ENCODE measurements at regions not wholly inside any gene's neighbourhood (a gene's known extent, or its start where the extent isn't known, plus 50 kb on each side); places are given as distances from the start of the nearest gene placed in this dataset.
A peak's percentile ranks its signal among the peaks of the same experiment; 100 is the strongest.

DNA sequence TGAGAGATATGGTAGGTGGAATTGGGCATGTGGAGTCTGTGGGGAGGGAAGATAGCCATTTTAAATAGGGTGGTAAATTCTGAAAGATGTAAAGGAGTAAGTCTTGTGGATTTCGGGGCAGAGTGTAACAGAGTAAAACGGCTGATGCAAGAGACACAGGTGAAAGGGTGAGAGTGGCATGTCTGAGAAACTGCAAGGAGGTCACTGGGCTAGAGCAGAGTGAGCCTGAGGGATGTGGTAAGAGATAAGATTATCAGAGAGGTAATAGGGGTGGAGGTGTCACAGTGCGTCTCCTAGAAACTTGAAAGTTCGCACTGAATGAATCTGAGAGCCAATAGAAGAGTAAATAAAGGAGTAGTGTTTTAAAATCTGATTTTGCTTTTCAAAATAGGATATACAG lies 308.1 kb downstream of the EPM2A start:
- Mint-ChIP-seq H3K27me3 (ENCODE audit: insufficient read depth, low read depth, poor library complexity) (no peaks in the 10 kb centered on the region), H3K36me3 (ENCODE audit: low read depth) (no peaks in the 10 kb centered on the region), H3K27ac (peak overlapping the region; percentile 89), H3K4me3 (no peak overlapping the region), H3K4me1 (peaks cover 15% of the 10 kb centered on the region; the same call in 2 of the 3 replicates), H3K9me3 (no peaks in the 10 kb centered on the region)
- TF ChIP-seq EZH2phosphoT487 (IDR thresholded peaks at IDR 0.05; ENCODE audit: unreplicated experiment) (no peak), JUNB (IDR thresholded peaks at IDR 0.05; ENCODE audit: unreplicated experiment) (no peak), POLR2AphosphoS5 (IDR thresholded peaks at IDR 0.05; ENCODE audit: low read depth) (no peak), EZH2 (IDR thresholded peaks at IDR 0.05; ENCODE audit: low read depth, unreplicated experiment) (no peak), ZNF114 (CRISPR knock-in tag; IDR thresholded peaks at IDR 0.05) (no peak), STAT1 (IDR thresholded peaks at IDR 0.05; ENCODE audit: unreplicated experiment) (no peak), NANOG (IDR thresholded peaks at IDR 0.05; ENCODE audit: borderline replicate concordance) (no peak)
- TF ChIP-seq, protein P1, sequence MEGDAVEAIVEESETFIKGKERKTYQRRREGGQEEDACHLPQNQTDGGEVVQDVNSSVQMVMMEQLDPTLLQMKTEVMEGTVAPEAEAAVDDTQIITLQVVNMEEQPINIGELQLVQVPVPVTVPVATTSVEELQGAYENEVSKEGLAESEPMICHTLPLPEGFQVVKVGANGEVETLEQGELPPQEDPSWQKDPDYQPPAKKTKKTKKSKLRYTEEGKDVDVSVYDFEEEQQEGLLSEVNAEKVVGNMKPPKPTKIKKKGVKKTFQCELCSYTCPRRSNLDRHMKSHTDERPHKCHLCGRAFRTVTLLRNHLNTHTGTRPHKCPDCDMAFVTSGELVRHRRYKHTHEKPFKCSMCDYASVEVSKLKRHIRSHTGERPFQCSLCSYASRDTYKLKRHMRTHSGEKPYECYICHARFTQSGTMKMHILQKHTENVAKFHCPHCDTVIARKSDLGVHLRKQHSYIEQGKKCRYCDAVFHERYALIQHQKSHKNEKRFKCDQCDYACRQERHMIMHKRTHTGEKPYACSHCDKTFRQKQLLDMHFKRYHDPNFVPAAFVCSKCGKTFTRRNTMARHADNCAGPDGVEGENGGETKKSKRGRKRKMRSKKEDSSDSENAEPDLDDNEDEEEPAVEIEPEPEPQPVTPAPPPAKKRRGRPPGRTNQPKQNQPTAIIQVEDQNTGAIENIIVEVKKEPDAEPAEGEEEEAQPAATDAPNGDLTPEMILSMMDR (conservative IDR thresholded peaks at IDR 0.05; ENCODE audit: low read depth in 2 of 2), result no peak
- Histone ChIP-seq H2AFZ (0 out of 2 replicates have a peak overlapping the region, but pooled peaks have one; percentile 8), H3K4me3 (no peak overlapping the region), H3K27ac (ENCODE audit: low read depth) (no peak overlapping the region), H3K36me3 (ENCODE audit: insufficient read depth) (no peaks in the 10 kb centered on the region), H3K4me1 (ENCODE audit: insufficient read depth) (peaks cover 7% of the 10 kb centered on the region; the same call in 1 of the 2 replicates), H3K27me3 (ENCODE audit: insufficient read depth) (no peaks in the 10 kb centered on the region), H3K4me2 (no peak overlapping the region), H3F3A (replicated peaks; ENCODE audit: low read depth) (no peaks in the 10 kb centered on the region), H3K9me2 (ENCODE audit: insufficient read depth) (0 out of 2 replicates have a peak, but pooled peaks cover 3% of the 10 kb centered on the region), H3K79me2 (replicated peaks; ENCODE audit: insufficient read depth) (no peaks in the 10 kb centered on the region), H4K20me1 (replicated peaks; ENCODE audit: insufficient read depth) (no peaks in the 10 kb centered on the region)
- peak; percentile 59 for ATAC-seq
- peak; percentile 32 for DNase-seq (ENCODE audit: low spot score)

GRCh38 chr6:145428706-145429105 lies 306.6 kb downstream of the EPM2A start:
- H3F3A ChIP-seq (replicated peaks; ENCODE audit: low read depth), result no peaks in the 10 kb centered on the region
- ATAC-seq, result peak; percentile 87
- H3K27ac ChIP-seq (ENCODE audit: low read depth), result no peak overlapping the region
- TF ChIP-seq, protein P2, sequence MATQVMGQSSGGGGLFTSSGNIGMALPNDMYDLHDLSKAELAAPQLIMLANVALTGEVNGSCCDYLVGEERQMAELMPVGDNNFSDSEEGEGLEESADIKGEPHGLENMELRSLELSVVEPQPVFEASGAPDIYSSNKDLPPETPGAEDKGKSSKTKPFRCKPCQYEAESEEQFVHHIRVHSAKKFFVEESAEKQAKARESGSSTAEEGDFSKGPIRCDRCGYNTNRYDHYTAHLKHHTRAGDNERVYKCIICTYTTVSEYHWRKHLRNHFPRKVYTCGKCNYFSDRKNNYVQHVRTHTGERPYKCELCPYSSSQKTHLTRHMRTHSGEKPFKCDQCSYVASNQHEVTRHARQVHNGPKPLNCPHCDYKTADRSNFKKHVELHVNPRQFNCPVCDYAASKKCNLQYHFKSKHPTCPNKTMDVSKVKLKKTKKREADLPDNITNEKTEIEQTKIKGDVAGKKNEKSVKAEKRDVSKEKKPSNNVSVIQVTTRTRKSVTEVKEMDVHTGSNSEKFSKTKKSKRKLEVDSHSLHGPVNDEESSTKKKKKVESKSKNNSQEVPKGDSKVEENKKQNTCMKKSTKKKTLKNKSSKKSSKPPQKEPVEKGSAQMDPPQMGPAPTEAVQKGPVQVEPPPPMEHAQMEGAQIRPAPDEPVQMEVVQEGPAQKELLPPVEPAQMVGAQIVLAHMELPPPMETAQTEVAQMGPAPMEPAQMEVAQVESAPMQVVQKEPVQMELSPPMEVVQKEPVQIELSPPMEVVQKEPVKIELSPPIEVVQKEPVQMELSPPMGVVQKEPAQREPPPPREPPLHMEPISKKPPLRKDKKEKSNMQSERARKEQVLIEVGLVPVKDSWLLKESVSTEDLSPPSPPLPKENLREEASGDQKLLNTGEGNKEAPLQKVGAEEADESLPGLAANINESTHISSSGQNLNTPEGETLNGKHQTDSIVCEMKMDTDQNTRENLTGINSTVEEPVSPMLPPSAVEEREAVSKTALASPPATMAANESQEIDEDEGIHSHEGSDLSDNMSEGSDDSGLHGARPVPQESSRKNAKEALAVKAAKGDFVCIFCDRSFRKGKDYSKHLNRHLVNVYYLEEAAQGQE (IDR thresholded peaks at IDR 0.05; ENCODE audit: unreplicated experiment), result peak; percentile 7
- no peak for TF ChIP-seq JUNB (IDR thresholded peaks at IDR 0.05; ENCODE audit: unreplicated experiment)
- no peak overlapping the region for H2AFZ ChIP-seq
- H3K79me2 ChIP-seq (replicated peaks; ENCODE audit: insufficient read depth), result no peaks in the 10 kb centered on the region
- H4K20me1 ChIP-seq (replicated peaks; ENCODE audit: insufficient read depth), result no peaks in the 10 kb centered on the region
- H3K4me3 ChIP-seq, result no peak overlapping the region
- Mint-ChIP-seq H3K27me3 (ENCODE audit: insufficient read depth, low read depth, poor library complexity) (no peaks in the 10 kb centered on the region), H3K4me3 (no peak overlapping the region), H3K4me1 (peaks cover 15% of the 10 kb centered on the region; the same call in 2 of the 3 replicates), H3K27ac (no peak overlapping the region), H3K36me3 (ENCODE audit: low read depth) (no peaks in the 10 kb centered on the region), H3K9me3 (no peaks in the 10 kb centered on the region)
- 0 out of 2 replicates have a peak, but pooled peaks cover 3% of the 10 kb centered on the region for H3K9me2 ChIP-seq (ENCODE audit: insufficient read depth)
- no peaks in the 10 kb centered on the region for H3K27me3 ChIP-seq (ENCODE audit: insufficient read depth)
- DNase-seq (ENCODE audit: low spot score), result peak; percentile 34
- no peak overlapping the region for H3K4me2 ChIP-seq
- no peaks in the 10 kb centered on the region for H3K36me3 ChIP-seq (ENCODE audit: insufficient read depth)
- H3K4me1 ChIP-seq (ENCODE audit: insufficient read depth), result peaks cover 7% of the 10 kb centered on the region; the same call in 1 of the 2 replicates

Measured in GM23338 (cell line).